H1 (cell line): ENCODE measurements at regions not wholly inside any gene's neighbourhood (a gene's known extent, or its start where the extent isn't known, plus 50 kb on each side); places are given as distances from the start of the nearest gene placed in this dataset.

ENCODE experiments used
- CTCF ChIA-PET: fragments of 300-600 bp; sonication (Branson Sonifier 250); formaldehyde crosslinking; loops from one replicate; lab custom pipeline; 2021; ENCODE audit not compliant: partially characterized antibody; lab: Charles Lee
- POLR2A ChIA-PET: fragments of 300-600 bp; sonication (Branson Sonifier 250); formaldehyde crosslinking; loops from one replicate; lab custom pipeline; 2021; ENCODE audit warnings: inconsistent platforms; ENCODE audit not compliant: partially characterized antibody; lab: Charles Lee
- DNase-seq, 2 experiments: peaks; one replicate each; pipeline versions ENCODE4 v3.0.0 to v3.0.0-alpha.2; 2010 to 2022; ENCODE audit warnings: low spot score in 2 of 2, low read depth in 1 of 2, mixed read lengths in 1 of 2
- FAIRE-seq: peaks from 2 replicates; lab custom pipeline; 2011; peaks lifted over from hg19 to GRCh38; lab: Jason Lieb, UNC
- H2AFZ ChIP-seq: 2 replicates; pipeline ENCODE4 v1.8.1; 2012; ENCODE audit warnings: low read length, inconsistent platforms
- H2AK5ac ChIP-seq: 2 replicates; pipeline ENCODE4 v1.6.1; 2013; ENCODE audit warnings: low read depth, low read length
- H2BK120ac ChIP-seq: replicated peaks from 2 replicates; pipeline ENCODE3; 2013; ENCODE audit warnings: low read depth, low read length, inconsistent platforms
- H2BK12ac ChIP-seq: 2 replicates; pipeline ENCODE4 v1.6.1; 2013; ENCODE audit warnings: low read depth, low read length
- H2BK15ac ChIP-seq: 2 replicates; pipeline ENCODE4 v1.6.1; 2013; ENCODE audit warnings: low read length
- H2BK20ac ChIP-seq: 2 replicates; pipeline ENCODE4 v1.6.1; 2013; ENCODE audit warnings: low read length
- H2BK5ac ChIP-seq: 2 replicates; pipeline ENCODE4 v1.6.1; 2013; ENCODE audit warnings: low read depth, low read length
- H3K14ac ChIP-seq: 2 replicates; pipeline ENCODE4 v1.6.1; 2013; ENCODE audit warnings: inconsistent platforms; ENCODE audit not compliant: insufficient read length
- H3K18ac ChIP-seq: 2 replicates; pipeline ENCODE4 v1.6.1; 2013; ENCODE audit warnings: low read length; ENCODE audit errors: extremely low read depth
- H3K23ac ChIP-seq: 2 replicates; pipeline ENCODE4 v1.6.1; 2013; ENCODE audit warnings: inconsistent platforms; ENCODE audit not compliant: insufficient read length
- H3K23me2 ChIP-seq: 2 replicates; pipeline ENCODE4 v1.6.1; 2013; ENCODE audit warnings: low read depth, low read length
- H3K27ac ChIP-seq: 2 replicates; pipeline ENCODE4 v1.6.1; 2011; ENCODE audit warnings: low read depth, low read length, inconsistent platforms
- H3K27me3 ChIP-seq, 4 experiments: replicated peaks in 1 of 4; 1 replicate in 1 of 4; 2 replicates in 3 of 4; pipeline versions ENCODE4 v1.6.1 to v1.8.1; 2011 to 2013; ENCODE audit warnings: low read length in 3 of 4, mild to moderate bottlenecking in 3 of 4, inconsistent platforms in 2 of 4, mixed read lengths in 2 of 4, moderate library complexity in 1 of 4; ENCODE audit not compliant: control insufficient read depth in 3 of 4, insufficient read depth in 3 of 4; ENCODE audit errors: extremely low read depth in 1 of 4
- H3K36me3 ChIP-seq, 4 experiments: 2 replicates each; pipeline versions ENCODE4 v1.6.1 to v1.8.1; 2011 to 2013; ENCODE audit warnings: mild to moderate bottlenecking in 4 of 4, low read length in 3 of 4, moderate library complexity in 2 of 4, control low read depth in 1 of 4, inconsistent platforms in 1 of 4; ENCODE audit not compliant: insufficient read depth in 4 of 4, control insufficient read depth in 2 of 4
- H3K4ac ChIP-seq: replicated peaks from 2 replicates; pipeline ENCODE3; 2013; ENCODE audit warnings: low read length, low read depth, mixed read lengths, inconsistent platforms; ENCODE audit not compliant: insufficient read length
- H3K4me1 ChIP-seq, 4 experiments: replicated peaks in 1 of 4; 1 replicate in 1 of 4; 2 replicates in 3 of 4; pipeline versions ENCODE4 v1.6.1 to v1.8.1; 2011 to 2013; ENCODE audit warnings: low read length in 3 of 4, inconsistent platforms in 2 of 4, mixed read lengths in 1 of 4; ENCODE audit not compliant: insufficient read depth in 4 of 4, control insufficient read depth in 3 of 4
- H3K4me2 ChIP-seq, 2 experiments: 2 replicates each; pipeline versions ENCODE4 v1.6.1 to v1.8.1; 2011 to 2013; ENCODE audit warnings: low read depth in 2 of 2, low read length in 2 of 2, control low read depth in 1 of 2, inconsistent platforms in 1 of 2, mild to moderate bottlenecking in 1 of 2; ENCODE audit not compliant: insufficient read depth in 1 of 2
- H3K4me3 ChIP-seq, 4 experiments: fragments of 200-600, 300-600 bp in 1 of 4; sonication (generic), shearing (Covaris generic), sonication (Bioruptor Twin) in 1 of 4; 2 replicates each; pipeline versions ENCODE4 v1.5.1 to v1.8.1; 2011 to 2016; ENCODE audit warnings: low read length in 4 of 4, low read depth in 3 of 4, control low read depth in 2 of 4, inconsistent platforms in 2 of 4, mild to moderate bottlenecking in 2 of 4, mixed read lengths in 1 of 4, moderate library complexity in 1 of 4; ENCODE audit not compliant: insufficient read depth in 2 of 4; ENCODE audit errors: extremely low read depth in 1 of 4
- H3K56ac ChIP-seq: replicated peaks from 2 replicates; pipeline ENCODE3; 2013; ENCODE audit warnings: low read depth, mild to moderate bottlenecking, mixed read lengths, low read length, inconsistent platforms; ENCODE audit not compliant: insufficient read length
- H3K79me1 ChIP-seq: 2 replicates; pipeline ENCODE4 v1.6.1; 2013; ENCODE audit warnings: low read depth, low read length, control low read depth
- H3K79me2 ChIP-seq, 2 experiments: 2 replicates each; pipeline versions ENCODE4 v1.6.1 to v1.8.1; 2012 to 2013; ENCODE audit warnings: low read length in 2 of 2, mild to moderate bottlenecking in 2 of 2, inconsistent platforms in 1 of 2; ENCODE audit not compliant: insufficient read depth in 2 of 2, control insufficient read depth in 1 of 2
- H3K9ac ChIP-seq, 4 experiments: replicated peaks in 1 of 4; 1 replicate in 1 of 4; 2 replicates in 3 of 4; pipeline versions ENCODE4 v1.6.1 to v1.8.1; 2011 to 2013; ENCODE audit warnings: low read depth in 3 of 4, low read length in 3 of 4, control low read depth in 2 of 4, mild to moderate bottlenecking in 2 of 4, moderate library complexity in 2 of 4, inconsistent platforms in 1 of 4; ENCODE audit errors: extremely low read depth in 1 of 4
- H3K9me3 ChIP-seq, 2 experiments: 2 replicates each; pipeline versions ENCODE4 v1.6.1 to v1.8.1; 2012 to 2013; ENCODE audit warnings: mild to moderate bottlenecking in 2 of 2, moderate library complexity in 2 of 2, control low read depth in 1 of 2, inconsistent platforms in 1 of 2, low read depth in 1 of 2, low read length in 1 of 2, mixed read lengths in 1 of 2; ENCODE audit not compliant: insufficient read depth in 2 of 2
- H4K20me1 ChIP-seq, 2 experiments: replicated peaks in 1 of 2; 2 replicates each; pipeline versions ENCODE3 to v1.8.1; 2011 to 2013; ENCODE audit warnings: inconsistent platforms in 2 of 2, low read length in 2 of 2, mild to moderate bottlenecking in 1 of 2; ENCODE audit not compliant: insufficient read depth in 2 of 2, control insufficient read depth in 1 of 2
- H4K5ac ChIP-seq: 2 replicates; pipeline ENCODE4 v1.6.1; 2013; ENCODE audit warnings: low read length, low read depth, mixed read lengths, inconsistent platforms; ENCODE audit not compliant: insufficient read length
- H4K8ac ChIP-seq: 2 replicates; pipeline ENCODE4 v1.8.0; 2013; ENCODE audit warnings: mild to moderate bottlenecking, moderate library complexity, low read length, inconsistent platforms; ENCODE audit not compliant: insufficient read depth; ENCODE audit errors: extremely low read depth
- H4K91ac ChIP-seq: replicated peaks from 2 replicates; pipeline ENCODE3; 2013; ENCODE audit warnings: low read length, mixed read lengths, inconsistent platforms; ENCODE audit not compliant: insufficient read length
- ASH2L ChIP-seq: fragments of 200-600, 300-600 bp; sonication (generic); IDR thresholded peaks from one replicate; pipeline ENCODE4 v1.7.1; 2017; ENCODE audit warnings: low read length
- CBX5 ChIP-seq: fragments of 300-800, 300-1000 bp; sonication (generic); IDR thresholded peaks from 2 replicates; pipeline ENCODE4 v1.7.1; 2016; ENCODE audit warnings: antibody characterized with exemption, low read length, low read depth
- EP300 ChIP-seq, 2 experiments: IDR thresholded peaks; 1 replicate in 1 of 2; 2 replicates in 1 of 2; pipeline ENCODE4 v1.6.1; 2011 to 2012; ENCODE audit warnings: low read depth in 2 of 2, low read length in 2 of 2, mild to moderate bottlenecking in 2 of 2, borderline replicate concordance in 1 of 2, inconsistent platforms in 1 of 2, moderate library complexity in 1 of 2
- HDAC2 ChIP-seq, 2 experiments: fragments of 300-600 bp in 1 of 2; sonication (generic) in 1 of 2; IDR thresholded peaks; 2 replicates each; pipeline ENCODE4 v1.6.1; 2011 to 2012; ENCODE audit warnings: low read depth in 2 of 2, low read length in 2 of 2, mild to moderate bottlenecking in 2 of 2, moderate library complexity in 2 of 2, borderline replicate concordance in 1 of 2, inconsistent platforms in 1 of 2
- JUND ChIP-seq: IDR thresholded peaks from 2 replicates; pipeline ENCODE4 v1.6.1; 2011; ENCODE audit warnings: mild to moderate bottlenecking, improper control_type of control experiment, low read length
- POLR2AphosphoS5 ChIP-seq: IDR thresholded peaks from 2 replicates; pipeline ENCODE4 v1.6.1; 2011; ENCODE audit warnings: low read depth, low read length
- RAD21 ChIP-seq, 2 experiments: IDR thresholded peaks in 1 of 2; conservative IDR thresholded peaks in 1 of 2; 2 replicates each; pipeline ENCODE4 v1.6.1; 2011; ENCODE audit warnings: low read depth in 2 of 2, low read length in 2 of 2, improper control_type of control experiment in 1 of 2, inconsistent platforms in 1 of 2, mild to moderate bottlenecking in 1 of 2, moderate library complexity in 1 of 2
- RNF2 ChIP-seq: fragments of 200-900, 300-1000 bp; sonication (generic); IDR thresholded peaks from 2 replicates; pipeline ENCODE4 v1.7.1; 2016; ENCODE audit warnings: borderline replicate concordance, low read depth, mild to moderate bottlenecking, antibody characterized with exemption, low read length; ENCODE audit not compliant: poor library complexity, severe bottlenecking; ENCODE audit errors: missing control alignments
- TAF7 ChIP-seq: optimal IDR thresholded peaks from 2 replicates; pipeline ENCODE3; 2011; ENCODE audit warnings: low read depth, mild to moderate bottlenecking, inconsistent platforms, low read length, moderate library complexity, borderline replicate concordance
- TCF12 ChIP-seq: IDR thresholded peaks from 2 replicates; pipeline ENCODE4 v1.6.1; 2011; ENCODE audit warnings: low read depth, mild to moderate bottlenecking, low read length
- WGBS, 2 experiments: shearing (Covaris generic) in 1 of 2; methylation state at CpG; one replicate each; pipeline versions ENCODE4 v1.1.6 to v1.1.7; 2013 to 2015; ENCODE audit warnings: low lambda C conversion rate in 2 of 2, mixed read lengths in 2 of 2, inconsistent platforms in 1 of 2, low coverage in 1 of 2, missing lambda C conversion rate in 1 of 2; ENCODE audit not compliant: insufficient replicate concordance in 2 of 2, insufficient coverage in 1 of 2, insufficient read length in 1 of 2; ENCODE audit errors: extremely low coverage in 1 of 2, missing lambda C conversion rate in 1 of 2; 5-methylcytosine and 5-hydroxymethylcytosine counted together

DNA sequence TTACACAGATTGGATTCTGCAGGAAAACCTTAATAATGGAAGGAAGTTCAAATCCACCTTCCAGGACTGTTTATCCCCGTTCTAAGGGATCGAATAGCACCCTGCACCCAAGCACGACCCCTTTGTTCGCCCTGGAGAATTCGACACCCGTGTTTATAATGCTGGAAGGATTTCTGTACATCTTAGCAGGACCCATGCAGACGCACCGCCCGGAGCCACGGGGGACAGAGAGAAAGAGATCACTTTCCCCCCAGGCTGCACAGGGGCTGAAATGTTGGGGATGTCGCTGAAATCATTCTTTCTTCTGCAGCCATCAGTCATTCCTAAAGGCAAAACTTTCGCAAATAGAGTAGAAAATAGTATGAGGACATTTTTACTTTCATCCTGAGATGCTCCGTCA is 238.7 kb upstream of the SALL3 start:
- no peak overlapping the region for H2BK15ac ChIP-seq
- 89% methylated on average over 13 of the region's 13 CpGs; no CpG with 5 or more reads in 1 of the 2 experiments for WGBS, 2 experiments
- no peak for FAIRE-seq

More for the DNA sequence above, 238.7 kb upstream of the SALL3 start:
- no peak overlapping the region for H3K4me2 ChIP-seq
- H3K18ac ChIP-seq, result no peak overlapping the region
- H3K23me2 ChIP-seq, result peaks cover 12% of the 10 kb centered on the region; the same call in 1 of the 2 replicates
- no peak overlapping the region for H2BK5ac ChIP-seq
- H2AK5ac ChIP-seq, result no peak overlapping the region
- no peak overlapping the region for H3K14ac ChIP-seq
- H2BK20ac ChIP-seq, result no peak overlapping the region
- H2AFZ ChIP-seq, result no peak overlapping the region
- H3K36me3 ChIP-seq, result no peaks in the 10 kb centered on the region
- H2BK12ac ChIP-seq, result no peak overlapping the region
- H3K79me1 ChIP-seq, result no peaks in the 10 kb centered on the region
- H3K4ac ChIP-seq, result no peak overlapping the region
- H3K23ac ChIP-seq, result no peak overlapping the region
- no peak for DNase-seq
- H3K79me2 ChIP-seq, result no peaks in the 10 kb centered on the region
- no peak overlapping the region for H4K5ac ChIP-seq
- H3K27me3 ChIP-seq, result no peaks in the 10 kb centered on the region
- H4K20me1 ChIP-seq, result peaks cover 0 to 5% of the 10 kb centered on the region in 2 experiments
- no peak overlapping the region for H3K4me3 ChIP-seq
- H3K9me3 ChIP-seq, result no peaks in the 10 kb centered on the region
- ChIA-PET POLR2A (no interaction called here), CTCF (no interaction called here)
- H3K4me1 ChIP-seq, result no peaks in the 10 kb centered on the region; a peak in 1 of 7 replicates
- no peak overlapping the region for H4K91ac ChIP-seq
- H3K9ac ChIP-seq, result no peak overlapping the region
- no peak overlapping the region for H2BK120ac ChIP-seq
- H4K8ac ChIP-seq, result no peak overlapping the region
- H3K56ac ChIP-seq, result no peak overlapping the region
- H3K27ac ChIP-seq, result no peak overlapping the region
- TF ChIP-seq CBX5, result no peak
- TF ChIP-seq POLR2AphosphoS5, result no peak
- no peak for TF ChIP-seq EP300 (IDR thresholded peaks at IDR 0.05; ENCODE audit: borderline replicate concordance in 1 of 2, low read depth in 2 of 2, low read length in 2 of 2)
- TF ChIP-seq HDAC2 (IDR thresholded peaks at IDR 0.05; ENCODE audit: borderline replicate concordance in 1 of 2, low read depth in 2 of 2, low read length in 2 of 2), result no peak
- TF ChIP-seq RNF2, result no peak
- no peak for TF ChIP-seq TAF7
- TF ChIP-seq TCF12, result no peak
- no peak for TF ChIP-seq JUND
- TF ChIP-seq ASH2L, result no peak
- TF ChIP-seq RAD21 (IDR thresholded peaks at IDR 0.05 in 1 of 2, conservative IDR thresholded peaks at IDR 0.05 in 1 of 2; ENCODE audit: low read depth in 2 of 2, low read length in 2 of 2), result no peak
